ENCODE measurements at regions not wholly inside any gene's neighbourhood (a gene's known extent, or its start where the extent isn't known, plus 50 kb on each side); places are given as distances from the start of the nearest gene placed in this dataset.

DNA sequence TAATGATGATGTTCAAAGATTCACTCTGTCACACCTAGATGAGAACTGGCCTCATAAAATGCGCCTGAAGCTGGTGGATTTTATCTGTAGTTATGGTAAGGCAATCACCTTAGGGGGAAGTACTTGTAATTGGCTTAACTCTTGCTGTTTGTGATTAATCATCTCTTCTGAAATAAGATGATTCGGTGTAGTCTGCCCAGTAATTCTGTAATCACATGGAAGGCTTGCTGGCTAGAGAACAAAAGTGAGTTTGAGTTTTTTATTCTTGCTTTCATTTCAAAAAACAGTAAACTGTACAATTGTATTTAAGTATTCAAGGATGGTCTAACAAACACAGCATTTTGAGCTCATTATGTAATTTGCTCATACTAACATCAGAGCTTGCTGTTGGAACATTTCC is 72.1 kb downstream of the OTOL1 start:
- ChIA-PET SMC1A (ENCODE audit: uncharacterized antibody, unreplicated experiment) (interaction anchor here (1.2 to 2.7 kb wide), 4 partner anchors 10 to 133 kb away, joined by 4 to 7 read pairs (median 5); no protein-coding TSS in a partner anchor), POLR2A (no interaction called here), CTCF (interaction anchor here (0.8 to 2.4 kb wide), 5 partner anchors 9 to 132 kb away, joined by 3 to 8 read pairs (median 3); no protein-coding TSS in a partner anchor), RAD21 (ENCODE audit: unreplicated experiment) (no interaction called here)
- WGBS (ENCODE audit: insufficient coverage, insufficient replicate concordance, low lambda C conversion rate, missing lambda C conversion rate): 13% methylated on average over 2 of the region's 2 CpGs
- Histone ChIP-seq H3K27ac (ENCODE audit: control insufficient read depth, insufficient read depth) (no peak overlapping the region), H3K36me3 (ENCODE audit: control insufficient read depth in 2 of 2, insufficient read depth in 2 of 2, low read length in 1 of 2) (no peaks in the 10 kb centered on the region), H3K79me2 (ENCODE audit: control insufficient read depth, insufficient read depth, low read length) (no peaks in the 10 kb centered on the region), H3K27me3 (replicated peaks in 1 of 2; ENCODE audit: control insufficient read depth in 2 of 2, insufficient read depth in 2 of 2, low read length in 1 of 2) (no peaks in the 10 kb centered on the region), H2AFZ (ENCODE audit: control insufficient read depth, low read depth, low read length) (no peak overlapping the region), H3K4me3 (no peak overlapping the region), H4K20me1 (ENCODE audit: control insufficient read depth, insufficient read depth) (no peaks in the 10 kb centered on the region), H3K9ac (ENCODE audit: control insufficient read depth, insufficient read depth, low read length) (no peak overlapping the region), H3K9me3 (replicated peaks; ENCODE audit: control insufficient read depth, insufficient read depth, low read length) (no peaks in the 10 kb centered on the region), H3K4me2 (ENCODE audit: control insufficient read depth, insufficient read depth) (no peak overlapping the region), H3K4me1 (ENCODE audit: control insufficient read depth, insufficient read depth, low read length) (no peaks in the 10 kb centered on the region)
- DNase-seq (ENCODE audit: low read depth, low spot score) (no peak), FAIRE-seq (no peak), ATAC-seq (peak; percentile 27)
- no TSS peak for BruUV-seq (replicated peaks)
- intact Hi-C loops (cut with micrococcal nuclease; ENCODE audit: unreplicated experiment): loop anchor here (2.0 kb wide), 1 partner anchor 132 kb away; no protein-coding TSS in a partner anchor
- TF ChIP-seq ELK1 (IDR thresholded peaks at IDR 0.05; ENCODE audit: low read depth, low read length) (no peak), HDAC2 (IDR thresholded peaks at IDR 0.05) (no peak), PAX5 (IDR thresholded peaks at IDR 0.05; ENCODE audit: borderline replicate concordance, low read depth, low read length) (no peak), RAD21 (IDR thresholded peaks at IDR 0.05; ENCODE audit: insufficient read depth, low read depth, low read length) (no peak), KAT2A (conservative IDR thresholded peaks at IDR 0.05; ENCODE audit: control insufficient read depth, low read depth, low read length) (no peak), NR2C1 (IDR thresholded peaks at IDR 0.05) (no peak), CBFB (IDR thresholded peaks at IDR 0.05; ENCODE audit: low read depth) (no peak), SMAD5 (IDR thresholded peaks at IDR 0.05; ENCODE audit: low read depth) (no peak), NFYA (IDR thresholded peaks at IDR 0.05; ENCODE audit: borderline replicate concordance, low read depth, low read length) (no peak), PAX8 (IDR thresholded peaks at IDR 0.05) (no peak), ZNF622 (IDR thresholded peaks at IDR 0.05) (no peak), IKZF1 (conservative IDR thresholded peaks at IDR 0.05) (no peak)
- TF ChIP-seq, protein P1, sequence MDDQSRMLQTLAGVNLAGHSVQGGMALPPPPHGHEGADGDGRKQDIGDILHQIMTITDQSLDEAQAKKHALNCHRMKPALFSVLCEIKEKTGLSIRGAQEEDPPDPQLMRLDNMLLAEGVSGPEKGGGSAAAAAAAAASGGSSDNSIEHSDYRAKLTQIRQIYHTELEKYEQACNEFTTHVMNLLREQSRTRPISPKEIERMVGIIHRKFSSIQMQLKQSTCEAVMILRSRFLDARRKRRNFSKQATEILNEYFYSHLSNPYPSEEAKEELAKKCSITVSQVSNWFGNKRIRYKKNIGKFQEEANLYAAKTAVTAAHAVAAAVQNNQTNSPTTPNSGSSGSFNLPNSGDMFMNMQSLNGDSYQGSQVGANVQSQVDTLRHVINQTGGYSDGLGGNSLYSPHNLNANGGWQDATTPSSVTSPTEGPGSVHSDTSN (IDR thresholded peaks at IDR 0.05; ENCODE audit: insufficient replicate concordance, low read depth, low read length): no peak
- in situ Hi-C loops (cut with MboI): loop anchor here (25.0 kb wide), 1 partner anchor 1919 kb away; no protein-coding TSS in a partner anchor
